NCI-H1930 (cell line): ENCODE measurements at regions not wholly inside any gene's neighbourhood (a gene's known extent, or its start where the extent isn't known, plus 50 kb on each side); places are given as distances from the start of the nearest gene placed in this dataset.
"Not testable (repeated sequence)": the region's sequence is repeated elsewhere in the genome, so short reads cannot be mapped to it uniquely, and the experiment has no call there.

Source experiments
- DNase-seq, 2 experiments: peaks; one replicate each; lab custom pipeline; 2025; lab: John Stamatoyannopoulos, UW

DNA sequence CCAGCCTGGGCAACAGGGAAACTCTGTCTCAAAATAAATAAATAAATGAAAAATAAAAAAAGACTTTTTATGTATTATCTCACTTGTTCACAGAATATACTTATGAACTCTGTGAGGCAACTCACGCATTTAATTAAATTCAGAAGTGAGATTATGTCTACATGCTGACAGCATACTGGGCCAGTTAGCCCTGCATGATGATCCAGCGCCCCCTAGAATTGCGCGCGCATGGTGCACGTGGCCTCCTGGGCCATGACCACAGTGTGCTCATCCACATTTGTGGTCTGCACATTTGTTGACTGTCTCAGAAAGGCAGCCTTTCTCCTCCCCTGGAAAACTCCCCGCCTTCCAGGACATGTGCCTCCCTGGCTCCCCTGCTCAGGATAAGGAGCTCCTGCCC, 64.8 kb upstream of the METTL9 start:
- DNase-seq, result not testable (repeated sequence)

DNA sequence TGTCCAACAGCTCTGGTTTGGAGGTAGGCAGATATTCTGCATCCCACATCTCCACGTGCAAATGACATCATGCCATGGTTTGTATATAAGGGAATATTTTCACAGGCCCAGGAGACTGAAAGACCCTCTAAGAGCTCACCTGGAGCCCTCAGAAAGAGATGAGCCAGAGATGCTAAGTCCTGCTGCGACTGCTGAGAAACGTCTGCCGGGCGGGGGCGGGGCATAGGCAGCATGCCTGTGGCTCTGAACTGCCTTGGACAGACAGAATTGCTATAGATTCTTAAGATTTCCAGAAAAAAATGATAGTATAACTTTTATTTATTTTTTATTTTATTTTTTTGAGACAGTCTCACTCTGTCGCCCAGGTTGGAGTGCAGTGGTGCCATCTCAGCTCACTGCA, 64.2 kb upstream of the METTL9 start:
- DNase-seq, result not testable (repeated sequence)

DNA sequence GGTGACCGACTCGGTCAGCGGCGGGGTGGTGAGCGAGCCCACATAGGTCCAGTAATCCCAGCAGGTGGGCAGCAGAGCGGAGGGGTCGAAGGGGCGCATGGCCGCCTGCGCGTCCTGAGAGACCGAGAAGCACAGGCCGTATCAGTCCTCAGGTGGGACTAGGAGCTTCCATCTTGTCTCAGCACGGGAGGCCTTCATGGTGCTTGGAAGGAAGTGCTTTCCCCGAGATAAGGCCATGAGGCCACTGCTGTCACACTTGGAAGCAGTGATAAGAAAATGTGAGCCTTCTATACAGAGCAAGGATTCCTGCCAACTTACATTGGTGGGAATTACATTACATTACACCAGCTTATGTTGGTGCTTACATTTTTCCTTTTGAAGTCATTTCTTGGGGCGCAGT, 62.6 kb upstream of the METTL9 start:
- DNase-seq, result not testable (repeated sequence)

DNA sequence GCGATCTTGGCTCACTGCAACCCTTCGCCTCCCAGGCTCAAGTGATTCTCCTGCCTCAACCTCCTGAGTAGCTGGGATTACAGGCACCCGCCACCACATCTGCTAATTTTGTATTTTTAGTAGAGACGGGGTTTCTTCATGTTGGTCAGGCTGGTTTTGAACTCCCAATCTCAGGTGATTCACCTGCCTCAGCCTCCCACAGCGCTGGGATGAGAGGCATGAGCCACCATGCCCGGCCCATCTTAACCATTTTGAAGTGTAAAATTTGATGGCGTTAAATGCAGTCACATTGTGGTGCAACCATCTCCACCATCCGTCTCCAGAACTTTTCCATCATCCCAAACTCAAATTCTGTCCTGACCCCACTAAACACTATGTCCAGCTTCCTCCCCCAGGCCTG, 61.8 kb upstream of the METTL9 start:
- DNase-seq, result not testable (repeated sequence)

DNA sequence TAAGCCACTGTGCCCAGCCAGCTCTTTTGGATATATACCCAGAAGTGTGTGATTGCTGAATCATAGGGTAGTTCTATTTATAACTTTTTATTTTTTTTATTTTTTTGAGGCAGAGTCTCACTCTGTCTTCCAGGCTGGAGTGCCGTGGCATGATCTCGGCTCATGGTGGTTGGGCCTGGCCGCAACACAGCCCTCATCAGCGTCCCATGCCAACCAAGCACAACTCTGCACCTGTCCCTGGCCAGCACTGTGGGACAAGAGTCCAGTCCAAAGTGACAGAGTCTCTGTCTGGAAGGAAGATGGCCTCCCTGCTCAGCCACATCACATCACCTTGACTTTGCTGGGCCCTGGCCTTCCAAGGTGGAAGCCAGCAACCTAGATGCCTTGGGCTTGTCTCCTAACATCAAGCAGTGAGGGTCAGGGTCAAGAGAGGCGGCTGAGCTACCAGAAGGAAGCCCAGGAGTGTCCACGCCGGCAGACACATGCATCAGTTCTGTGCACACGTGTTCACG, 60.2 kb upstream of the METTL9 start:
- not testable (repeated sequence) for DNase-seq

DNA sequence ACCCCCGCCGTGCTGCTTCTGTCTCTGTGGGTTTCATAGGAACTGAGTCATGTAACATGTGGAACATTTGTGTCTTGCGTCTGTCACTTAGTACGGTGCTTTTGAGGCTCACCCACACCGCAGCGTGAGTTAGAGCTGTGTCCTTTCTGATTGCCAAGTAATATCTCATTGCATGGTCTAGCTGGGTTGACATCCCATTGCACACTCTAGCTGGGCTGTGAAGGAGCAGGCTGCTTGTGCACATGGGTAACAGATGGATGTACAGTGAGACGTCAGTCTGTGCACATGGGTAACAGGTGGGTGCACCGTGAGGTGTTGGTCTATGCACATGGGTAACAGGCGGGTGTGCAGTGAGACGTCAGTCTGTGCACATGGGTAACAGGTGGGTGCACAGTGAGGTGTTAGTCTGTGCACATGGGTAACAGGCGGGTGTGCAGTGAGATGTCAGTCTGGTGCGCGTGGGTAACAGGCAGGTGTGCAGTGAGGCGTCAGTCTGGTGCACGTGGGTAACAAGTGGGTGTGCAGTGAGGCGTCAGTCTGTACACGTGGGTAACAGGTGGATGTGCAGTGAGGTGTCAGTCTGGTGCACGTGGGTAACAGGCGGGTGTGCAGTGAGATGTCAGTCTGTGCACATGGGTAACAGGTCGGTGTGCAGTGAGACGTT, 58.5 kb upstream of the METTL9 start:
- DNase-seq, result not testable (repeated sequence)

DNA sequence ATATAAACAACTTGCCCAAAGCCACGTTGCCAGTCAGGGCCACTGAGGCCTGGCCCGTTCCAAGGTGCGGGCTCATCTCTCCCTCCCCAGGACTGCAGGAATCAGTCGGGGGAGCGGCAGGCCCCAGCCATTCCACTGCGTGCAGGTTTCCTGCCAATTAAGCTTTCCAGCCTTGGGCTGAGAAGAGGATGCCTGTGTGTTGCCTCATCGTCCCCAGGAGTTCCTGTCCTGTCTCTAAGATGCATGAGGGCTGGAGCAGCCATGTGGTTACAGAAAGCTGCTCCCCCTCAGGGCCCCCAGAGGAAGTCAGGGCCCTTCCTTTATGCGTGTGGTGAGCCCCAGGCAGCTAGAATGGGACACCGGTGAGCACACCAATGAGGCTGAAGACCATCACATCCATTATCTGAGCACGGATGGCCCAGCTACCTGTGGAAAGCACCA, 57.7 kb upstream of the METTL9 start:
- DNase-seq, result not testable (repeated sequence)

DNA sequence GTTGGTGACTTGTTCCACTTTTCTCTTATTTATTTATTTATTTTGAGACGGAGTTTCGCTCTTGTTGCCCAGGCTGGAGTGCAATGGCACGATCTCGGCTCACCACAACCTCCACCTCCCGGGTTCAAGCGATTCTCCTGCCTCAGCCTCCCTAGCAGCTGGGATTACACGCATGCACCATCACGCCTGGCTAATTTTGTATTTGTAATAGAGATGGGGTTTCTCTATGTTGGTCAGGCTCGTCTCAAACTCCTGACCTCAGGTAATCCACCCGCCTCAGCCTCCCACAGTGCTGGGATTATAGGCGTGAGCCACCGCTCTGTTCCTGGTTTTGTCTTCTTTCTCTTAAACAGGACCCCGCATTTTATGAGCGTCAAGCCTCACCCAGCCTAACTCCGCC, 57.3 kb upstream of the METTL9 start:
- not testable (repeated sequence) for DNase-seq

DNA sequence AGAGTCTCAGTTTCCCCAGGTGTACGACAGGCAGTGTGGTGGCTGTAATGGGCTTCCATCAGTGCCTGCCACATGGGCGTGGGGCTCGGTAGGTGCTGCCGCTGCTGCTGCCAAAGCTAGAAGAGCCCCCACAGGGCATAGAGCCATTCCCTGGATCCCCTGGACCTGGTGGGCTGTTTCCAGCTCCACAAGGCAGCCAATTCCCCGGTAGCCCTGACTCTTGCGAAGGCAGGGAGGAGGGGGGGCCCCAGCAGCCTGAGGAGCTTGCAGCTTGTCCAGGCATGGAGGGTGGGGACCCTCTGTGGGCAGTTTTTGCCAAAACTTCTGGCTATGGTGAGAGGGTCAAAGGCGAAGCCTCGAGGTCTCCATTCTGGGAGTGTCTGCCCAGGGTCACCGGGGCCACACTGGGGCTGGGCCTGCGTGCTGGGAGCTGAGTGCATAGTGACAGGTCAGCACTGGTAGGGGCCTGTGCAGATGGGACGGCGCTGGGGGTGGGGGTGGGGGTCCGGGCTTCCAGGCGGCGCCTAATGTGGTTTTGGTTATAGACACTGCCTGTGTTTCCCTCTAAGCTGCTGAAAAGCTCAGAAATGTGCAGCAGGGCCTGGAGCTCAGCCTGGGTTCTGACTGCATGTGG, 56.8 kb upstream of the METTL9 start:
- DNase-seq, result not testable (repeated sequence)

DNA sequence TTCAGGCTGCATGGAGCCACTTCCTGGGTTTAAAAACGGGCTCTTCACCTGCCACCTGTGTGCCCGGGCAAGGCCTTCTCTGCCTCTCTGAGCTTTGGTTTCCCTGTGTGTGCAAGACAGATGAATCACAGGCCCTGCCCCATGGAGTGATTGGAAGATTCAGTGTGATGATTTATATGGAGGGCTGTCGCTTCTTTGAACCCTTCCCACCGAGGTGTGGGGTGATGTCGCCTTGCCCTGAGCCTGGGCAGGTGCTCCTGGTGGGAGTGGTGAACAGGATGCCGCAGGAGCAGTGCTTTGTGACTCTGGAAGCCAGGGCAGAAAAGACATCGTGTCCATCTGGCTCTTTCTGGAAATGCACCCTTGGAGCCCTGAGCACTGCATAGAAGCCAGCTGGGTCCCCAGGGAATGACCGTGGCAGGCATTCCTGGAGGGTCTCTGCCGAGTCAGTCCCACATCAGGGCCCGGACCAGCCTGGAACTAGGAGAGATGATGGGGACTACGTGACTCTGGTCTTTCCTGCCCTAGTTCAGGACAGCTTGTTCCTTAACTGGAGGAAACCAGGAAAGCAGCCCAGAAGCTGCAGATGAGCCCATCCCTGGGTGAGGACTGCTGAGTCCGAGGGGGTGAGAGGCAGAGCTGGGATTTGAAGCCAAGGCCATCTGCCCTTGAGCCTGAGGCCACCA, 56.1 kb upstream of the METTL9 start:
- DNase-seq, result not testable (repeated sequence)

DNA sequence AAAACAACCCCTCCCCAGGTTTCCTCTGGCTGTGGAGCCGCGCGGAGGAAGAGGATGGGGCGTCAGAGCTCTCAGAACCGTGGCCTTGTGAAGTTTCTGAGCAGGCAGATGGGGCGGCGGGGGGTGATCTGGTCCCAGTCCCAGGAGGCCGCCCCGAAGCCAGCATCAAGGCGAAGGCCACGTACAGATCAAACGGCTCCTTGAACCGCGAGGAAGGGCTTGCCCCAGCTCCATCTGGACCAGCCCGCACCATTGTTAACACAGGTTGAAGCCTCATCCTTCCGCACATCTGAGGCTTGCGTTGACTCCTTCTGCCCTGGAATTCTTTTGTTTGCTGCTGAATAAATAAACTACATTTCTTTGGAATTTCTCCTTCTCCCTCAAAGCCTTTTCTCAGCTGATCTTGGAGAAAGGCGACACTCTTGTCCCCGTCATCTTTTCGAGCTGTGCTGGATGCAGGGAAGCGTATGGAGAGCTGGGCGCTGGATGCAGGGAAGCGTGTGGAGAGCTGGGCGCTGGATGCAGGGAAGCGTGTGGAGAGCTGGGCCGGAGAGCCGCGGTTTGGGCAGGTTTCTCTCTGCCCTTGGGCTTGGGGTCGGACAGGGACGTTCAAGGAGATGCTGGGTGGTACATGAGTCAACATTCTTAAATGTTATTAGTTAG, 53.6 kb upstream of the METTL9 start:
- DNase-seq, result not testable (repeated sequence)

DNA sequence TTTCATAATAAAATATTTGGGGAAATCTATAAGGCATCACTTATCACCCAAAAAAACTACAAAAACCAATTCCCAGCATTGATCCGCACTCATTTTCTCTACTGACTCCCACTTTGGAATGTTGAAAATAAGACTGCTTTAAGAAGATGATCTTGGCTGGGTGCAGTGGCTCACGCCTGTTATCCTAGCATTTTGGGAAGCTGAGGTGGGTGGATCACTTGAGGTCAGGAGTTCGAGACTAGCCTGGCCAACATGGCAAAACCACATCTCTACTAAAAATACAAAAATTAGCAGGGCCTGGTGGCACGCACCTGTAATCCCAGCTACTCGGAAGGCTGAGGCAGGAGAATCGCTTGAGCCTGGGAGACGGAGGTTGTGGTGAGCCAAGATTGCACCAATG, 50.0 kb upstream of the METTL9 start:
- not testable (repeated sequence) for DNase-seq
